SK-N-SH (cell line): ENCODE measurements at regions not wholly inside any gene's neighbourhood (a gene's known extent, or its start where the extent isn't known, plus 50 kb on each side); places are given as distances from the start of the nearest gene placed in this dataset.

Experiments
- EZH2phosphoT487 ChIP-seq: fragments of 200-600 bp; sonication (generic); IDR thresholded peaks from 2 replicates; pipeline ENCODE4 v1.6.1; 2017; ENCODE audit warnings: low read depth, mixed run types, mild to moderate bottlenecking, antibody characterized with exemption, moderate library complexity, borderline replicate concordance
- JUND ChIP-seq: IDR thresholded peaks from 2 replicates; pipeline ENCODE4 v1.4.0; 2012
- NFIC ChIP-seq: IDR thresholded peaks from 2 replicates; pipeline ENCODE4 v1.4.0; 2012; ENCODE audit warnings: borderline replicate concordance
- NRF1 ChIP-seq: IDR thresholded peaks from 2 replicates; pipeline ENCODE4 v1.6.1; 2012; ENCODE audit warnings: low read depth, mild to moderate bottlenecking, low read length
- RAD21 ChIP-seq: IDR thresholded peaks from 2 replicates; pipeline ENCODE4 v1.6.1; 2012; ENCODE audit warnings: mild to moderate bottlenecking, low read length
- RCOR1 ChIP-seq: fragments of 150-350 bp; IDR thresholded peaks from 2 replicates; pipeline ENCODE4 v1.6.1; 2017; ENCODE audit warnings: antibody characterized with exemption, low read length
- RFX5 ChIP-seq: IDR thresholded peaks from 2 replicates; pipeline ENCODE4 v1.6.1; 2012; ENCODE audit warnings: mild to moderate bottlenecking, improper control_type of control experiment, low read length
- RXRA ChIP-seq: IDR thresholded peaks from 2 replicates; pipeline ENCODE4 v1.4.0; 2012; ENCODE audit warnings: low read depth, mild to moderate bottlenecking, borderline replicate concordance
- SMC3 ChIP-seq: IDR thresholded peaks from 2 replicates; pipeline ENCODE4 v1.6.1; 2012; ENCODE audit warnings: low read depth, low read length, improper control_type of control experiment
- TCF12 ChIP-seq: IDR thresholded peaks from 2 replicates; pipeline ENCODE4 v1.4.0; 2012
- YY1 ChIP-seq: IDR thresholded peaks from 2 replicates; pipeline ENCODE4 v1.4.0; 2012; ENCODE audit warnings: low read depth, mild to moderate bottlenecking
- TF ChIP-seq, protein P1 (sequence below): fragments of 200-600 bp; sonication (generic); IDR thresholded peaks from 2 replicates; pipeline ENCODE4 v1.6.1; 2017; ENCODE audit warnings: antibody characterized with exemption, mild to moderate bottlenecking, moderate library complexity
- TF ChIP-seq, protein P2 (sequence below): IDR thresholded peaks from 2 replicates; pipeline ENCODE4 v1.6.1; 2012; ENCODE audit warnings: mild to moderate bottlenecking, low read depth, low read length, moderate library complexity
- TF ChIP-seq, protein P3 (sequence below): IDR thresholded peaks from 2 replicates; pipeline ENCODE4 v1.4.0; 2012; ENCODE audit warnings: low read depth, borderline replicate concordance

GRCh38 chr12:47023953-47024352 lies 55.5 kb upstream of the PCED1B start:
- TF ChIP-seq RAD21 (no peak), TCF12 (no peak), RFX5 (no peak), SMC3 (no peak), RCOR1 (no peak), NFIC (no peak), NRF1 (no peak), JUND (no peak), YY1 (no peak), RXRA (no peak), EZH2phosphoT487 (no peak)
- TF ChIP-seq, protein P1, sequence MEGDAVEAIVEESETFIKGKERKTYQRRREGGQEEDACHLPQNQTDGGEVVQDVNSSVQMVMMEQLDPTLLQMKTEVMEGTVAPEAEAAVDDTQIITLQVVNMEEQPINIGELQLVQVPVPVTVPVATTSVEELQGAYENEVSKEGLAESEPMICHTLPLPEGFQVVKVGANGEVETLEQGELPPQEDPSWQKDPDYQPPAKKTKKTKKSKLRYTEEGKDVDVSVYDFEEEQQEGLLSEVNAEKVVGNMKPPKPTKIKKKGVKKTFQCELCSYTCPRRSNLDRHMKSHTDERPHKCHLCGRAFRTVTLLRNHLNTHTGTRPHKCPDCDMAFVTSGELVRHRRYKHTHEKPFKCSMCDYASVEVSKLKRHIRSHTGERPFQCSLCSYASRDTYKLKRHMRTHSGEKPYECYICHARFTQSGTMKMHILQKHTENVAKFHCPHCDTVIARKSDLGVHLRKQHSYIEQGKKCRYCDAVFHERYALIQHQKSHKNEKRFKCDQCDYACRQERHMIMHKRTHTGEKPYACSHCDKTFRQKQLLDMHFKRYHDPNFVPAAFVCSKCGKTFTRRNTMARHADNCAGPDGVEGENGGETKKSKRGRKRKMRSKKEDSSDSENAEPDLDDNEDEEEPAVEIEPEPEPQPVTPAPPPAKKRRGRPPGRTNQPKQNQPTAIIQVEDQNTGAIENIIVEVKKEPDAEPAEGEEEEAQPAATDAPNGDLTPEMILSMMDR = no peak
- TF ChIP-seq, protein P2, sequence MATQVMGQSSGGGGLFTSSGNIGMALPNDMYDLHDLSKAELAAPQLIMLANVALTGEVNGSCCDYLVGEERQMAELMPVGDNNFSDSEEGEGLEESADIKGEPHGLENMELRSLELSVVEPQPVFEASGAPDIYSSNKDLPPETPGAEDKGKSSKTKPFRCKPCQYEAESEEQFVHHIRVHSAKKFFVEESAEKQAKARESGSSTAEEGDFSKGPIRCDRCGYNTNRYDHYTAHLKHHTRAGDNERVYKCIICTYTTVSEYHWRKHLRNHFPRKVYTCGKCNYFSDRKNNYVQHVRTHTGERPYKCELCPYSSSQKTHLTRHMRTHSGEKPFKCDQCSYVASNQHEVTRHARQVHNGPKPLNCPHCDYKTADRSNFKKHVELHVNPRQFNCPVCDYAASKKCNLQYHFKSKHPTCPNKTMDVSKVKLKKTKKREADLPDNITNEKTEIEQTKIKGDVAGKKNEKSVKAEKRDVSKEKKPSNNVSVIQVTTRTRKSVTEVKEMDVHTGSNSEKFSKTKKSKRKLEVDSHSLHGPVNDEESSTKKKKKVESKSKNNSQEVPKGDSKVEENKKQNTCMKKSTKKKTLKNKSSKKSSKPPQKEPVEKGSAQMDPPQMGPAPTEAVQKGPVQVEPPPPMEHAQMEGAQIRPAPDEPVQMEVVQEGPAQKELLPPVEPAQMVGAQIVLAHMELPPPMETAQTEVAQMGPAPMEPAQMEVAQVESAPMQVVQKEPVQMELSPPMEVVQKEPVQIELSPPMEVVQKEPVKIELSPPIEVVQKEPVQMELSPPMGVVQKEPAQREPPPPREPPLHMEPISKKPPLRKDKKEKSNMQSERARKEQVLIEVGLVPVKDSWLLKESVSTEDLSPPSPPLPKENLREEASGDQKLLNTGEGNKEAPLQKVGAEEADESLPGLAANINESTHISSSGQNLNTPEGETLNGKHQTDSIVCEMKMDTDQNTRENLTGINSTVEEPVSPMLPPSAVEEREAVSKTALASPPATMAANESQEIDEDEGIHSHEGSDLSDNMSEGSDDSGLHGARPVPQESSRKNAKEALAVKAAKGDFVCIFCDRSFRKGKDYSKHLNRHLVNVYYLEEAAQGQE = no peak
- TF ChIP-seq, protein P3, sequence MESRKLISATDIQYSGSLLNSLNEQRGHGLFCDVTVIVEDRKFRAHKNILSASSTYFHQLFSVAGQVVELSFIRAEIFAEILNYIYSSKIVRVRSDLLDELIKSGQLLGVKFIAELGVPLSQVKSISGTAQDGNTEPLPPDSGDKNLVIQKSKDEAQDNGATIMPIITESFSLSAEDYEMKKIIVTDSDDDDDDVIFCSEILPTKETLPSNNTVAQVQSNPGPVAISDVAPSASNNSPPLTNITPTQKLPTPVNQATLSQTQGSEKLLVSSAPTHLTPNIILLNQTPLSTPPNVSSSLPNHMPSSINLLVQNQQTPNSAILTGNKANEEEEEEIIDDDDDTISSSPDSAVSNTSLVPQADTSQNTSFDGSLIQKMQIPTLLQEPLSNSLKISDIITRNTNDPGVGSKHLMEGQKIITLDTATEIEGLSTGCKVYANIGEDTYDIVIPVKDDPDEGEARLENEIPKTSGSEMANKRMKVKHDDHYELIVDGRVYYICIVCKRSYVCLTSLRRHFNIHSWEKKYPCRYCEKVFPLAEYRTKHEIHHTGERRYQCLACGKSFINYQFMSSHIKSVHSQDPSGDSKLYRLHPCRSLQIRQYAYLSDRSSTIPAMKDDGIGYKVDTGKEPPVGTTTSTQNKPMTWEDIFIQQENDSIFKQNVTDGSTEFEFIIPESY = no peak
